ENCODE measurements at regions not wholly inside any gene's neighbourhood (a gene's known extent, or its start where the extent isn't known, plus 50 kb on each side); places are given as distances from the start of the nearest gene placed in this dataset.

- ChIA-PET CTCF (no interaction called here), POLR2A (no interaction called here)
- Histone ChIP-seq H3K36me3 (ENCODE audit: insufficient read depth, low read length) (no peaks in the 10 kb centered on the region), H3K4me3 (ENCODE audit: low read length) (no peak overlapping the region), H3K27ac (ENCODE audit: low read depth in 1 of 2, low read length in 2 of 2) (no peak overlapping the region), H3K27me3 (ENCODE audit: control insufficient read depth in 1 of 2, insufficient read depth in 2 of 2, low read length in 2 of 2) (no peaks in the 10 kb centered on the region), H3K9me3 (ENCODE audit: control insufficient read depth in 1 of 2, insufficient read depth in 1 of 2, low read length in 2 of 2) (peaks cover 3 to 7% of the 10 kb centered on the region in 2 experiments), H3K4me1 (ENCODE audit: insufficient read depth, low read length) (no peaks in the 10 kb centered on the region)
- intact Hi-C loops (cut with DNase I, micrococcal nuclease) = no loop called here
- DNase-seq (no peak), ATAC-seq (ENCODE audit: poor library complexity) (no peak)
- H3K36me3 Mint-ChIP-seq (ENCODE audit: low read depth) = no peaks in the 10 kb centered on the region
- TF ChIP-seq CTCF (IDR thresholded peaks at IDR 0.05) = no peak
- H3K4me1 Mint-ChIP-seq (ENCODE audit: low read depth) = no peaks in the 10 kb centered on the region
- H3K27me3 Mint-ChIP-seq = no peaks in the 10 kb centered on the region
- H3K4me3 Mint-ChIP-seq = no peak overlapping the region
- peaks cover 5% of the 10 kb centered on the region for H3K9me3 Mint-ChIP-seq
- no peak overlapping the region for H3K27ac Mint-ChIP-seq
These were observed 284.3 kb downstream of the TLE1 start for GRCh38 chr9:81404931-81405598.

GRCh38 chr9:81397481-81398381 is 291.6 kb downstream of the TLE1 start:
- H3K36me3 ChIP-seq (ENCODE audit: insufficient read depth, low read length) = no peaks in the 10 kb centered on the region
- Mint-ChIP-seq H3K27ac (no peak overlapping the region), H3K4me1 (ENCODE audit: low read depth) (no peaks in the 10 kb centered on the region), H3K27me3 (no peaks in the 10 kb centered on the region), H3K4me3 (no peak overlapping the region), H3K9me3 (peaks cover 5% of the 10 kb centered on the region), H3K36me3 (ENCODE audit: low read depth) (no peaks in the 10 kb centered on the region)
- H3K27ac ChIP-seq (ENCODE audit: low read depth in 1 of 2, low read length in 2 of 2) = no peak overlapping the region
- DNase-seq (no peak), ATAC-seq (ENCODE audit: poor library complexity) (no peak)
- intact Hi-C loops (cut with DNase I, micrococcal nuclease) = no loop called here
- no peaks in the 10 kb centered on the region for H3K27me3 ChIP-seq (ENCODE audit: control insufficient read depth in 1 of 2, insufficient read depth in 2 of 2, low read length in 2 of 2)
- ChIA-PET CTCF (no interaction called here), POLR2A (no interaction called here)
- H3K4me1 ChIP-seq (ENCODE audit: insufficient read depth, low read length) = no peaks in the 10 kb centered on the region
- no peak overlapping the region for H3K4me3 ChIP-seq (ENCODE audit: low read length)
- no peak for TF ChIP-seq CTCF (IDR thresholded peaks at IDR 0.05)
- peaks cover 3 to 7% of the 10 kb centered on the region in 2 experiments for H3K9me3 ChIP-seq (ENCODE audit: control insufficient read depth in 1 of 2, insufficient read depth in 1 of 2, low read length in 2 of 2)

GRCh38 chr9:81396528-81396927 is 292.8 kb downstream of the TLE1 start:
- ChIA-PET CTCF (no interaction called here), POLR2A (no interaction called here)
- Histone ChIP-seq H3K4me1 (ENCODE audit: insufficient read depth, low read length) (no peaks in the 10 kb centered on the region), H3K27me3 (ENCODE audit: control insufficient read depth in 1 of 2, insufficient read depth in 2 of 2, low read length in 2 of 2) (no peaks in the 10 kb centered on the region), H3K36me3 (ENCODE audit: insufficient read depth, low read length) (no peaks in the 10 kb centered on the region), H3K9me3 (ENCODE audit: control insufficient read depth in 1 of 2, insufficient read depth in 1 of 2, low read length in 2 of 2) (peaks cover 3 to 6% of the 10 kb centered on the region in 2 experiments), H3K4me3 (ENCODE audit: low read length) (no peak overlapping the region), H3K27ac (ENCODE audit: low read depth in 1 of 2, low read length in 2 of 2) (no peak overlapping the region)
- no peaks in the 10 kb centered on the region for H3K27me3 Mint-ChIP-seq
- no peaks in the 10 kb centered on the region for H3K36me3 Mint-ChIP-seq (ENCODE audit: low read depth)
- DNase-seq (no peak), ATAC-seq (ENCODE audit: poor library complexity) (no peak)
- no peak overlapping the region for H3K27ac Mint-ChIP-seq
- no peak overlapping the region for H3K4me3 Mint-ChIP-seq
- TF ChIP-seq CTCF (IDR thresholded peaks at IDR 0.05) = no peak
- intact Hi-C loops (cut with DNase I, micrococcal nuclease) = no loop called here
- H3K4me1 Mint-ChIP-seq (ENCODE audit: low read depth) = no peaks in the 10 kb centered on the region
- H3K9me3 Mint-ChIP-seq = no peaks in the 10 kb centered on the region

Measured in CD4-positive, alpha-beta T cell (primary cell).